GM04503 (cell line): ENCODE measurements at regions not wholly inside any gene's neighbourhood (a gene's known extent, or its start where the extent isn't known, plus 50 kb on each side); places are given as distances from the start of the nearest gene placed in this dataset.
"Not testable (repeated sequence)": the region's sequence is repeated elsewhere in the genome, so short reads cannot be mapped to it uniquely, and the experiment has no call there.

Experiments used
- DNase-seq: peaks from one replicate; pipeline ENCODE4 v3.0.0-alpha.2; 2012; ENCODE audit warnings: low read depth

GRCh38 chr1:98110674-98111073, 189.8 kb upstream of the DPYD start:
- DNase-seq, result no peak

GRCh38 chr1:98108378-98108777, 187.5 kb upstream of the DPYD start:
- not testable (repeated sequence) for DNase-seq

DNA sequence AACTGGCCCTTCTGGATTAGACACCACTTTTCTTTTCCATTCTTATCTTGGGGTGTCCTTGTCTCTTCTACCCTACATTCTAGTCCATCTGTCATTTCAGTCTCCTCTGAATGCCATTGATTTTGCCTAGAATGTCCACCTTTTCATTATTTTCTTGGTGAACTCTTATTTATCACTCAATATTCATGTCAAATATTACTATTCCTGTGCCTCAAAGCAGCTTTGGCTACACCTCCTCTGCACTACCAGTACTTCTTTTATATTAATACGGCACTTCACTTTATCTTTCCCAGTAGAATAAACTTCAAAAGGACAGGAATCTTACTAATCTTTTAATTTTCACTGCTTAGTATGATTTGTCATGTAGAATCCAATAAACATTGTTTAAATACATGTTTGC, 186.4 kb upstream of the DPYD start:
- no peak for DNase-seq

DNA sequence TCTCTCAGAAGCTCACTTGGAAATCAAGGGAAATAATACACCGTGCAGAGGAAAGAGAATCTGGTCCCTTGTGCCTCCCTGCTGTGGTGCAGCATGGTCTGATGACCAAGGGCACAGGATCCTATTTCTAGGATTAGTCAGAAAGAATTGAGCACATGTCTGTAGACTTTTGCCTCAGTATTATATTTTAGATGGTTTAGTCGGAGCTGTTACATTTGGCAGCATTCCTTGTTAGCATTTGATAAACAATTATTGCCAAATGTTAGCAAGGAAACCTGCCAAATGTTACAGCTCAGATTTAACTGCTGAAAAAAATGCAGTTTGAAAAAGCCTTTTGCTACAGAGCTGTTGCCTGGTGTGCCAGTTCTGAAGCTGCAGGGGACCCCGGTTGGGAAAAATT, 183.5 kb upstream of the DPYD start:
- peak; percentile 86 for DNase-seq

GRCh38 chr1:98103617-98104285, 182.9 kb upstream of the DPYD start:
- no peak for DNase-seq

DNA sequence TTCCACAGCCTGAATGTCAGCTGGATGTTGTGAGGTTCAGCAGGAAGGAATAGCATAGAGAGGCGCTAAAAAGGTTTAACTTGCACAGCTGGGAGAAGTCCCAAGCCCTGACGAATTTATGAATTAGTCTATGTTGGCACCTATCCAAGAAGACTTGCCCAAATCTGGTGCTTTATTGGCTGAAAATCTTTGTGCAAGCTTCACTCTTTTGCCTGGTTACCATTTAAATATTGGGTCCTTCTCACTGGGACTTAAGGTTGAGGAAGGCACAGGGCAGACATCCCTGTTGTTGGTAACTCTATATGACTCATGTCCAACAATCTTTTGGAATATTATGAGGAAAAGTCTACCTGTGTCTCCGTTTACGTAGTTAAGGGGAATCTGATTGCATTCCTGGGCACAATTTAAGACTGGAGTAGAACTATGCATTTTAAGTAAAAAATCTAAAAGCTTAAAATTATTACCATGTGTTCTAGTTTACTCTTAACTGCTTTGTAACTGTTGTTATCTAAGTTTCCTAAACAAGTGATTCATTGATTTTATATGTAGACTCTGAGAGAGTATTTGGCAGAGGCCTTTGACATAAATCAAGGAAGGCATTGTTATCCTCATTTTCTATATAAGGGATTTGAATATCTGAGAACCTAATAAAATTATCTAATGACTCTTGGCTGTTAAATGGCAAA, 181.7 kb upstream of the DPYD start:
- peak; percentile 32 for DNase-seq

DNA sequence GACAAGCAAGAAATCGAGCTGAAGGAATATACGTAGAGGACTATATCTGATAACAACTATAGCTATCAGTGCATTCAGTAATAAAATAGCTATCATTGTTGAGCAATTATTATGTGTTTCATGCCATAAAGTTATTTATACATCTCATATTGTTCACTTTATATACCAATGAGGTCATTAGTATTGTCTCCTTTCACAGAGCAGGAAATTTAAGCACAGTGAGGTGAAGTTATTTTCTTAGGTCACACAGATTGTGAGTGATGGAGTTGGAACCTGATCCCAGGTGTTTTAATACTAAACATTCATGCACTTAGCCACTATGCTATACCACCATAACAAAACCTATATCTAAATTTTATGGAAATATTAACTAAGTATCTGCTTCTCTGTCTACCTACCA, 180.5 kb upstream of the DPYD start:
- DNase-seq, result no peak

- peak; percentile 57 for DNase-seq
Observed at GRCh38 chr1:98099501-98099900, 178.7 kb upstream of the DPYD start.

DNA sequence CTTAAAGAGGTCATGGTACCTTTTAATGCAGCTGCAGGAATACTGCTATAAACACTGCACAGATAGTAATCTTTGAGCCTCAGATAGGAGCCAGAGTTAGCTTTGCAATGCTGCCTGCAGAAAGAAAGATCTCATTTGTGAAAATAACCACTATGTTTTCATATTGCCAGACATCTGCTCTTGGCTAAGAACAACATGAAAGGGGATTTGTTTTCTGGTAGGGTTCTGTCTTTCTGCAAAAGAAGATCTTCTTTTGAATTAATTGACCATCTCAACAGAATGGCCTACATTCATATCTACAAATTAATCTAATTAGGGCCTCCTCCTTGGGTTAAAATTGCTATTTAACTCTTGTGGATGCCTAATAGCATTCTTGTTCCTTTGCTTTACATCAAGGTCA, 177.6 kb upstream of the DPYD start:
- no peak for DNase-seq

- peak; percentile 32 for DNase-seq
Observed at GRCh38 chr1:98090351-98090750, 169.5 kb upstream of the DPYD start.

DNA sequence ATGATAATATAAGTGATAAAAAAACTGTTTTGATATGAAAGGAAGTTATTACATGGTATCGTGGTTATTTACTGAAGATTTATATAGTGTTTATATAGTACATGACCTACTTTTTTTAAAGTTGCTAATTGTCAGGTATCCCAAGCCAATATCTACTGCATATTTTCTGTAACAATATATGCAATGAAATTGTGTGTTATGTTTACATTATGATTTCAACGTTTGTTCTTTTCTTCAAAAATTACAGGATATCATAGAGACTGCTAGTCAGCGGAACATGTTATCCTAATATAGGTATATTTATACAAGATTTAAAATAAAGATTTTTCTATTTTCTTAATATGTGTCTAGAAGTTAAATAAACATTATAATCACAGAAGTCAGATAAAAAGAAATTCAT, 167.5 kb upstream of the DPYD start:
- no peak for DNase-seq

DNA sequence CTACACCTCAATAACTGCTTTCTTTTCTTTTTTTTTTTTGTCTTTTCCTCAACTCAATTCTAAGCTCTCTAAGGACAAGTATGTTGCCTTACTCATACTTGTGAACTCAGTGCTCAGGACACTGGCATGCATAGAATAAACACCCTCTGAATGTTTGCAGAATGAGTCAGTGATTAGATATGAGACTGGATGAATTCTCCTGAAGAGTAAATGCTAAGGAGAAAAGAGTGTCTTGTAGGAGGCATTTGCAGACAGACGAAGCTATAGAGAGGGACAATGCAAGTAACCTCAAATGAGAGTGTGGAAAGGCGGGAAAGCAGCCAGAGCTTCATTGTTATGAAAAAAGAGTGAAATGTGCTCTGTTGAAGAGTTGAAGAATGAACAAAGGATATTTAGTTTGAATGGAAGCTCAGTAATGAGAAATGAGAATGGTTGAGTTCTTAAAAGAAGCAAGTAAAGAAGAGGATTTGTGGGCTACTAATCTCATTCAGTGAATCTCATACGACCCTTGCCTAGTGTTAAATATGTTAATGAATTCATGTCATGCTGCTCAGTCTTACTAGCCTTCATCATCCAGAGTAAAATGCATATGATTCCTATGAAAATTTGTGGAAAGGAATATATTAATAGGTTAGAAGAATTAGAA, 166.1 kb upstream of the DPYD start:
- peak; percentile 97 for DNase-seq

GRCh38 chr1:98086156-98086555, 165.3 kb upstream of the DPYD start:
- DNase-seq, result peak; percentile 34

- no peak for DNase-seq
Observed at GRCh38 chr1:98084188-98084587, 163.4 kb upstream of the DPYD start.

- no peak for DNase-seq
Observed at GRCh38 chr1:98081944-98082343, 161.1 kb upstream of the DPYD start.

- DNase-seq, result no peak
Observed at GRCh38 chr1:98078596-98078995, 157.8 kb upstream of the DPYD start.

- no peak for DNase-seq
Observed at GRCh38 chr1:98077691-98078090, 156.9 kb upstream of the DPYD start.

DNA sequence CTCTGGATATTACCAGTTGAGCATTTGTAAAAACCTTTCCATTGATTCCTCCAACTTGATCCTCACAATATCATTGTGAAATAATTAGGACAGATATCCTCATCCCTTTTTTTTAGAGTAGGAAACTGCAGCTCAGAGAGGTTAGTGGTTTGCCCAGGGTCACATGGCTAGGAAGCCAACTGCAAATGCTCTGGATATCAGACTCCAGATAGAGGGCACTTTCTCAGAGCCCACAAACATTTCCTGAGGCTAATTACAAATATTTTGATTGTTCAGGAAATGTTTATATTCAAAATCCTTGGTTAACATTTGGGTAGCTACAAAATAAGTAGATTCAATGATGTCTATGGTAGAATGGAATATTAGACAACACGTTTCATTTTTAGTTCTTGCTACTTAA, 154.8 kb upstream of the DPYD start:
- no peak for DNase-seq

- no peak for DNase-seq
Observed at GRCh38 chr1:98073823-98074222, 153.0 kb upstream of the DPYD start.

GRCh38 chr1:98073106-98073505, 152.3 kb upstream of the DPYD start:
- DNase-seq, result no peak

- DNase-seq, result no peak
Observed at GRCh38 chr1:98072047-98072446, 151.2 kb upstream of the DPYD start.

DNA sequence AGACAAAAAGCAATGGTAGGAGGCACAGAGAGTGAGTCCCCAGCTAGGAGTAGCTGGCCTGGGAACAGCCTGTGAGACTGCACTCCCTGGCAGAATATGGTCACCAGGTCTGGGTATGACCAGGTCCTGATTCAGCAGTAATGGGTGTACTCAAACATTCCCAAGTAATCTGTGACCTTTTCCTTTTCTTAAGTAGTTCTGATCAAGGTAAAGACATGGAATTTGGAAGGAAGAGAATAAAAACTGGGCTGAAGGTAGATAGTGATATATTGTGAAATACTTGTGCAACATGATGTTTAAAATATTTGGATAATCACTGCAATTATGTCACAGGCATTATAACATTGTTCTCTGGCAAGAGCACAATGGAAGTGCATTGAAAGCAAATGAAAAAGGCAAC, 147.2 kb upstream of the DPYD start:
- DNase-seq, result no peak

- no peak for DNase-seq
Observed at GRCh38 chr1:98066911-98067310, 146.1 kb upstream of the DPYD start.

DNA sequence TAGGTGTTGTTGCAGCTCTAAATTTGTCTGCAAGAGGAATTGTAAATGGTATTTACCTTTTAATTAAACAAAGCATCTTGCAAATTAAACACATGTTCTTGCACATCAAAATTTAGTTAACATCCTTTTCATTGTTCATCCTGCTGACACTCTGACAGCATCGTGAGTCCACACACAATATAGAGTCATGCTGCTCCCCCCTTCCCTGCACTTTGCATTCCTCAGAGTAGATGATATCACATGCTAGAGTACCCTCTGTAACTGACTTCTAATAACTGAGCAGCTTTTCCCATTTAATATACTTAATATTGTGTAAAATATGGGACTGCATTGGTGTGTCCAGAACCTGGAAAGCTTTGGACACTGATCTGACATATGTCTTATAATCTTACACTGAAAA, 138.8 kb upstream of the DPYD start:
- DNase-seq, result no peak
